ENCODE measurements at regions not wholly inside any gene's neighbourhood (a gene's known extent, or its start where the extent isn't known, plus 50 kb on each side); places are given as distances from the start of the nearest gene placed in this dataset.

DNA sequence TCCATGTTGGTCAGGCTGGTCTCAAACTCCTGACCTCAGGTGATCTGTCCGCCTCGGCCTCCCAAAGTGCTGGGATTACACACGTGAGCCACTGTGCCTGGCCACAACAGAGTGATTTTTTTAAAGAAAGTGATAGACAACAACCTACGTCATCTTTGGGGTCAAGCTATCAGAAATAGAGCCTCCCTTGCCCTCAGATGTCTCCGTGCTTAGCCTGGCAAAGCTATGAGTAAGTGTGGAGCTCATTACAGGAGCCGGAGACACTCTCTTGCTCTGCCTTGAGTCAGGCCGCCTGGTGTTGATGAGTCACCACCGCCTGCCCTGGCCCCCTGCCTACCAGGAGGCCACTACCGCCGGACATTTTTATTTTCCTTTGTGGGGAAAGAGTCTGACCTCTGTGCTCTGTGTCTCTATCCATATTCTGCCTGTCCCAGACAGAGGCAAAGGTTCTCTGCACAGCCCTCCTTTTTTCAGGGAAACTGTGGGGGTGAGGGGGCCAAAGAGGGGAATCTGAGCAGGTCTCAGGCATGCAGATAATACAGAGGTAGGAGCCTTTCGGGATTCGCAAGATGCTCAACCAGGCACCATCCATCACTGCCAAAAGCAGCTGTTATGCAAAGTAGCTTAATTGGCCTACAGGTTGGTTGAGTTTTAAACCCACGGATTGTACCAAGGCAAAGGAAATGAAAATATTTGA is 123.7 kb upstream of the CPEB4 start:
- DNase-seq (ENCODE audit: low spot score): no peak

DNA sequence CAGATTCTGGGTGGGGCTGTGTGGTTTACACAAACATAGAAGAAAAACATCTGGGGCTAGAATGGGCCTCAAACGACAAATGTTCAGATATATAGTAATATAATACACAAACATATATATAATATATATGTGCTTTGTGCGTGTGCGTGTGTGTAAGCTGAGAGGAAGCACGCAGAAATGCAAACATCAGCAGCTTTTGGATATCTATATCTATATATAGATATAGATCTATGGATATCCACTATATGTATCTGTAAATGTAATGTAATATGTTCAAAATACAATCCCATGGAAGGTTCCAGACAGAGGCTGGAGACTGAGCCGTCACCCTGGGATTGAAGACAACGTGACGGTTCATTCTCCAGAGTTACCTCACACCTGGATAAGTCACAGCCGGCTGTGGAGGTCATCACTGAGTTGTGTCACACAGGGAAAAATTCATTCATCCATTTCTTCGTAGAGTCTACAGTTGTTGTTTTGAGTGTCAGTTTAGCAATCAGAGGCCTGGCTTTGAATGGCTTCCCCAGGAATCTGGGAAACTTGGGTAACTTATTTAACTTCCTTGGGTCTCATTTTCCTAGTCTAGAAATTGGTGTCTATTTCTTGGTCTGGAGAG is 123.0 kb upstream of the CPEB4 start:
- DNase-seq (ENCODE audit: low spot score): no peak

DNA sequence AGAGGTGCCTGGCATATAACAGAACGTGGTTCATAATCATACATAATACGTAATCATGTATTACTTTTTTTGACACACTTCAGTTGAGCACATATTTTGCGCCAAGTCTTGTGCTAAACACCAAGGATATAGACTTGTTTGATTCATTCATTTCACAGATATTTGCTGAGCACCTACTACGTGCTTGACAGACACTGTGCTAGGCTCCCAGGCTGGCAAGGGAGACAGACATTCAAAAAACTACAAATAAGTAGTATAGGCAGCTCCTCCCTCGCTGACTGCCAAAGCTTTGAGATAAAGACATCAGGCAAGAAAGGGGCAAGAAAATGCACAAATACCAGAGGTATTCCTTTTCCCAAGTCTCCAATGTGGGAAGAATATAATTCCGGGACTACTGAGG is 122.5 kb upstream of the CPEB4 start:
- no peak for DNase-seq (ENCODE audit: low spot score)

- DNase-seq (ENCODE audit: low spot score): no peak
Measured at GRCh38 chr5:173767574-173768266, 120.4 kb upstream of the CPEB4 start.

DNA sequence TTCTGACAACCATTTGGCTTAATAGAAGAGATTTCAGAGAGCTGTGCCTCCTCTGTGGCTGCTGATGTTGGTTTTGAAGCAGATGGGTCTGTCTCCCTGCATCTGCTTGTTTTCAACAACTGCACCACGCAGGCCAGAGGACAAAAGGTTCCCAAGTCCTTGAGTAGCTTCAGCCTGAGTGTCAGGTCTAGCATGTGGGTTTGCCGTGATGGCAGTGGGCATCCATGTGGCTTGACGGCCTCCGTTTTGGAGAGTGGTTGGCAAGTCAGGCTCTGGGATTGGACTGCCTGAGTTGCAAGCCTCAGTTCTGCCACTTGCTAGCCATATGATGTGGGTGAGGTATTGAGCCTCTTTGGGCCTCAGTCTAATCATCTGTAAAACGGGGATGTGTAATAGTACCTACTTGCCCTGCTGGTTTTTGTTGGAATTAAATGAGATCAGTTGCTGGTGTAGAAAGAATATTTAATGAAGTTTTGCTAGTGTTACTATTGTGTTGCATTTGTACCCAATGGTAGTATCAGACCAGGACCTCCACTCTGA is 119.8 kb upstream of the CPEB4 start:
- no peak for DNase-seq (ENCODE audit: low spot score)

DNA sequence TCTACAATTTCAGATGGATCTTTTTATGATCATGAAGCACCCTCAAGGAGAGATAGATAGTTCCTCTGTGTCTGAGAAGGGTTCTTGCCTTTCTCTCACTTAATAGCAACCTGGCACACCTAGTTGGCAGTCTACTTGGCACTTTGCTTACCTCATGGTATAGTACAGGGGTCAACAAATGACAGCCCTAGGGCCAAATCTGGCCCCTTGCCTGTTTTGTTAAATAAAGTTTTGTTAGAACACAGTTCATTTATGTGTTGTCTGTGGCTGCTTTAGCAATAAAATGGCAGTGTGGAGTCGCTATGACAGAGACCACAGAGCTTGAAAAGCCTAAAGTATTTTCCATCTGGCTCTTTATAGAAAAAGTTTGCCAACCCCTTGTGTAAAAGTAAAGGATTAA is 119.3 kb upstream of the CPEB4 start:
- DNase-seq (ENCODE audit: low spot score): no peak

GRCh38 chr5:173770637-173771036 is 117.5 kb upstream of the CPEB4 start:
- DNase-seq (ENCODE audit: low spot score): no peak

DNA sequence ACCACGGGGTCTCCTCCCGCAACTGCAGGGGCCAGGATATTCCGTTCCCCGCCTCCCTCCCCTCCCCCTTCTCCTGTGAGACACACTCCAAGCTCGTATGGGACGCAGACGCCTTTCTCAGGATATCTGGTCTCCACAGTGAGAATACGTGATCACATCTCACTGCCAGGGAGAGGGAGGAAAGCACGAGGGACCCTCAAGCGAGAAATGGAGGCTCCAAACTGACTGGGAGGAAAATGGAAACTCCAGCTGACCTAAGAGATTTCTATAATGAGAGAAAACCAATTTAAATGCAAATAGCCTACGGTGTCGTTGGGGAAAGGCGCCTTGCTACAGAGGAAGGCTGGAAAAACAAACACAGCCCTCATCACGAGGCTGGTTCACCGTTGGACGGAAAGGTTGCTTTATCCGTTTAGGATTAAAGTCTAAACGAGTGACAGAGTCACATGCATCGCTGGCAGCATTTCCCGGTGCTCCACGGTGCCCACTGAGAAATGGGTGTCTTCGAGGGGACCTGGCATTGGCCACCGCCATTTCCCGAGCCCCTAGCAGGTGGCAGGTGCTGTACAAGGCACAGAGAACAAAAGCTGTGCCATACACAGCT is 116.9 kb upstream of the CPEB4 start:
- DNase-seq (ENCODE audit: low spot score): no peak

GRCh38 chr5:173771725-173772383 is 116.3 kb upstream of the CPEB4 start:
- DNase-seq (ENCODE audit: low spot score): no peak

DNA sequence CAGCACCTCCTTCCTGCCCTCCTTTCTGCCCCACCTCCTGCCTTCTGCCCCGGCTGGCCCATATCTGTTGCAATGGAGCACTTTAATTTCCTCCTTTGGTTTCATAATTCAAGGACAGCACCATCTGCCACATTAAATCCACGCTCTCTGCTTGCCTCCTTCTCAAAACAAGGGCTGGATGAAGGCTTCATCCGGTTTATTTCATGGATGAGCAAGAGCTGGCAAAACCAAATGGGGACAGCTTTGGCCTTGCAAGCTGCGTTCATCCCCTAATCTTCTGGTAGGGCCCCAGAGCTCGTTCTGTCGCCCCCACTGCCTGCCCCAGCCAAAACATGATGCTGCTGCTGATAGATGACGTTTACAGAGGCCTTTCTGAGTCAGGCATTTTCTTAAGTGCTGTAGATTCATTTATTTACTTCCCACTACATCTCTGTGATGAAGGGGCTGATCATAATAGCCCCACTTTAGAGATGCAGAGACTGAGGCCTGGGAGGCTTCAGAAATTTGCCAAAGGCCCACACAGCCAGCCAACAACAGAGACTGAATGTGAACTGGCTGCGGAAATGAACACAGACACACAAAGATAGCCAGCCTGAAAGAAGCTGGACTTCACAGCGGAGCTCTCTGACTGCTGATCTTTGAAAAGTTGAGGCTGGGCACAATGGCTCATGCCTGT is 115.6 kb upstream of the CPEB4 start:
- no peak for DNase-seq (ENCODE audit: low spot score)

GRCh38 chr5:173774271-173774761 is 113.8 kb upstream of the CPEB4 start:
- DNase-seq (ENCODE audit: low spot score): no peak

- DNase-seq (ENCODE audit: low spot score): no peak
Measured at GRCh38 chr5:173775261-173776197, 112.6 kb upstream of the CPEB4 start.

GRCh38 chr5:173777149-173777548 is 111.0 kb upstream of the CPEB4 start:
- no peak for DNase-seq (ENCODE audit: low spot score)

DNA sequence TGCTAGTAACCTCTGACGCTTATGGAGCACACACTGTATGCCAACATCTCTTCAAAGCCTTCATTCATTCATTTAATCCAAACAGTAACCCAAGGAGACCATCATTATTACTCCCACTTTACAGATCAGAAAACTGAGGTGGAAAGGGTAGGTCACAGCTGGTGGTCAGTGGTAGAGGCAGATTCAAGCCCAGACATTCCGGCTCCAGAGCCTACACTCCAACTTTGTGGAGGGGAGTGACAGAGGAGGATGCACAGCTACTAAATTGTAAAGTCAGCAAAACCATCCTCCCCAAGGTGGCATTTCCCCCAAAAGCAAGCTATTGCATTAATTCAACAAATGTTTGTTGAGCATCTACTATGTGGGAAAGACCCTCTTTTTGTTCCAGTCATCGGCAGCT is 110.5 kb upstream of the CPEB4 start:
- no peak for DNase-seq (ENCODE audit: low spot score)

- no peak for DNase-seq (ENCODE audit: low spot score)
Measured at GRCh38 chr5:173778152-173778782, 109.9 kb upstream of the CPEB4 start.

DNA sequence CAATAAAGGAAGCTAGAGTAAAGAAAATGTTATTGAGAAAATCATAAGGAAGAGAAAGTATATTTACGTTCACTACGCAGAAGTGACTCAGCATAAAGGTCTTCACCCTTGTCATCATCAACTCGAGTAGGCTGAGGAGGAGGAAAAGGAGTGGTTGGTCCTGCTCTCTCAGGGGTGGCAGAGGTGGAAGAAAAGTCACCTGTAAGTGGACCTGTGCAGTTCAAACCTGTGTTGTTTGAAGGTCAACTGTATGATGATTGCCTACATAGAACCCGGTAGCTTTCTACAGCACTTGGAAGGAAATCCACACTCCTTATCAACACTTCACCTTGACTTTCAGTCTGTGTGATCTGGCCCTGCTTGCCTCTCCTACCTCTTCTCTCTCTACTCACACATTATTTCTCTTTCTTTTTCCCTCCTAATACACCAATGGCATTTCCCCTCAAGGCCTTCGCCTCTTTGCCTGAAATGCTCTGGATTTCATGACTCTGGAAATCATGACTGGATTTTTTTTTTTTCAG is 109.3 kb upstream of the CPEB4 start:
- DNase-seq (ENCODE audit: low spot score): no peak

DNA sequence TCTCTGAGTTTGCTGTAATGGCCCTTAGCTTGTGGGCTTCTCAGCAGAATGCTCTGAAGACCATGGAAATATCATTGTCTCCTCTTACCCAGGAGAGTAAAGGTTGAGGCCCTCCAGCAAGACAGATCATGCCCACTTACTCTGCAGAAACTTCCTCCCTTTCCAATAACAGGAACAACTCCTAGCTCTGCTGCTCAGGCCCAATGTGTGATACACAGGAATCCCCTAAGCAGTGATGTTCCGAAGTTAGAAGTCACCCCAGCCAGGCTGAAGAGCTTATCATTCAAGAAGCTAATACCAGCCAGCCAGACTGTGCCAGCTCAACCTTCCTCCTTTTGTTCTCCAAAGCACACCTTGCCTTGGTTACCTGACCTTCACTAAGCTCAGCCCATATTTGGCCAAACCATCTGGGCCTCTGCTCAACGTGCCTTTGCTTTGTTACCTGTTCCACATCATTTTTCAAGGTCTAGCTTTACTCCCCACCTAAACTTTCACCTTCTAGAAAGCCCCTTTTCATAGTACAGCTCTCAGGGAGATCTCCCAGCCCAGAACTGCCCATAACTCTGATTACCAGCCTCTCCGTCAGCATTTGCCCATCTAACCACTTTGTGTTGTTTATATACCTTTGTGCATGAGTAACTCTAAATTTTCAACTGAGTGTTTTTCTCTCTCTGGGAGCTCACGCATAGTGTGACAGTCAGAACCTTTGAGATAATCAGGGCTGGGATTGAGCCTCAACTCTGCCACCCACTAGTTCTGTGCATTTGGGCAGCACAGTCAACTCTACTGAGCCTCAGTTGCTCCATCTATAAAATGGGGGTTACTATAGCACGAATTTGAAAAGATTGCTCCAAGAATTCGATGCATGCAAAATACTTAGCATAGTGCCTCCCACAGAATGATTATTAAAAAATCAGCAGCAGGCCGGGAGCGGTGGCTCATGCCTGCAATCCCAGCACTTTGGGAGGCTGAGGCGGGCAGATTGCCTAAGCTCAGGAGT is 107.6 kb upstream of the CPEB4 start:
- no peak for DNase-seq (ENCODE audit: low spot score)

DNA sequence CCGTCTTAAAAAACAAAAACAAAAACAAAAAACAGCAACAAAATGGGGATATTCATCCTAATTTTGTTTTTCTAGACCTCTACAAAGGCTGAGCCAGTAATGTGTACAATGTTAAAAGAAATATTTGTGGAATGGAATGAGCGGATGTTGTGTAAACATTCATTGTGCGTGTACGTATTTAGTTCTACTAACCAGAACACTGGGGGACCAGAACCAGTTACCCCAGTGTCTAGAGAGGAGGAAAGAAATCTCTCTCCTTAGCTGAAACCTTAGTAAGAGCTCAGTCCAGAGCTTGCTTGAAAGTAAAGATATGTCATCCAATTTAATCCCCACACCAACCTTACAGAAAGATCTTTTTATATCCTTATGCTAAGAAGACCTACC is 106.7 kb upstream of the CPEB4 start:
- no peak for DNase-seq (ENCODE audit: low spot score)
